Endothelial cell of umbilical vein (primary cell): ENCODE measurements at regions not wholly inside any gene's neighbourhood (a gene's known extent, or its start where the extent isn't known, plus 50 kb on each side); places are given as distances from the start of the nearest gene placed in this dataset.

Source experiments
- POLR2A ChIP-seq: IDR thresholded peaks from 2 replicates; pipeline ENCODE4 v1.6.1; 2012; ENCODE audit warnings: low read depth, mild to moderate bottlenecking, control low read depth, low read length
- TF ChIP-seq, protein P1 (sequence below), 2 donors: IDR thresholded peaks; 1 replicate in 1 of 2; 2 replicates in 1 of 2; pipeline ENCODE4 v1.5.1; 2011; ENCODE audit warnings: low read length in 2 of 2, mild to moderate bottlenecking in 2 of 2, moderate library complexity in 2 of 2, control low read depth in 1 of 2, inconsistent platforms in 1 of 2, low read depth in 1 of 2; ENCODE audit not compliant: insufficient read depth in 1 of 2; ENCODE audit errors: extremely low read depth in 1 of 2
- TF ChIP-seq, protein P2 (sequence below): IDR thresholded peaks from 2 replicates; pipeline ENCODE4 v1.6.1; 2011; ENCODE audit not compliant: insufficient read depth, insufficient read length

DNA sequence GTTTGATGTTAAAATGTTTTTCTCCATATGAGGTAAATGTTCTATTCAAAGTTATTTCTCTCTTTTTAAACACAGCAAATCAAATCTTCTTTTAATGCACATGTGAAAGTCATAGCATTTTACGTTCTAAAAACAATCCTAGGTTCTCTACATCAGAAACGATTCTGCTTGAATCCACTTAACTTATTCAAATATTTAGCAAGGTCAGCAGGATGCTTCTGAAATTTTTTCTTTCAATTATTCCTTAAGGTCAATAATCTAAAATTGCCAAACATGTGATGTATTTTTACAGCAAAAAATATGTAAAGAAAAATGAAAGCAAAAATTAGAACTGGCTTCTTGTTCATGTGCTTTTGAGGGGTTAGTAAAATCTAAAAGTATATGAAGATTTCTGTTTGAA lies 106.7 kb downstream of the TM2D1 start:
- TF ChIP-seq, protein P1, sequence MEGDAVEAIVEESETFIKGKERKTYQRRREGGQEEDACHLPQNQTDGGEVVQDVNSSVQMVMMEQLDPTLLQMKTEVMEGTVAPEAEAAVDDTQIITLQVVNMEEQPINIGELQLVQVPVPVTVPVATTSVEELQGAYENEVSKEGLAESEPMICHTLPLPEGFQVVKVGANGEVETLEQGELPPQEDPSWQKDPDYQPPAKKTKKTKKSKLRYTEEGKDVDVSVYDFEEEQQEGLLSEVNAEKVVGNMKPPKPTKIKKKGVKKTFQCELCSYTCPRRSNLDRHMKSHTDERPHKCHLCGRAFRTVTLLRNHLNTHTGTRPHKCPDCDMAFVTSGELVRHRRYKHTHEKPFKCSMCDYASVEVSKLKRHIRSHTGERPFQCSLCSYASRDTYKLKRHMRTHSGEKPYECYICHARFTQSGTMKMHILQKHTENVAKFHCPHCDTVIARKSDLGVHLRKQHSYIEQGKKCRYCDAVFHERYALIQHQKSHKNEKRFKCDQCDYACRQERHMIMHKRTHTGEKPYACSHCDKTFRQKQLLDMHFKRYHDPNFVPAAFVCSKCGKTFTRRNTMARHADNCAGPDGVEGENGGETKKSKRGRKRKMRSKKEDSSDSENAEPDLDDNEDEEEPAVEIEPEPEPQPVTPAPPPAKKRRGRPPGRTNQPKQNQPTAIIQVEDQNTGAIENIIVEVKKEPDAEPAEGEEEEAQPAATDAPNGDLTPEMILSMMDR (IDR thresholded peaks at IDR 0.05; ENCODE audit: extremely low read depth in 1 of 2, insufficient read depth in 1 of 2, low read depth in 1 of 2, low read length in 2 of 2), result no peak
- TF ChIP-seq, protein P2, sequence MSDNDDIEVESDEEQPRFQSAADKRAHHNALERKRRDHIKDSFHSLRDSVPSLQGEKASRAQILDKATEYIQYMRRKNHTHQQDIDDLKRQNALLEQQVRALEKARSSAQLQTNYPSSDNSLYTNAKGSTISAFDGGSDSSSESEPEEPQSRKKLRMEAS, result no peak
- TF ChIP-seq POLR2A, result no peak
